CD14-positive monocyte (primary cell): ENCODE measurements at regions not wholly inside any gene's neighbourhood (a gene's known extent, or its start where the extent isn't known, plus 50 kb on each side); places are given as distances from the start of the nearest gene placed in this dataset.

Experiments
- DNase-seq, 3 donors: peaks; one replicate each; pipeline ENCODE4 v3.0.0-alpha.2; 2011 to 2022
- H2AFZ ChIP-seq: 2 replicates; pipeline ENCODE4 v1.6.0; 2012; ENCODE audit warnings: mild to moderate bottlenecking, low read depth, low read length, inconsistent platforms; ENCODE audit not compliant: insufficient read depth, poor library complexity, severe bottlenecking
- H3K27ac ChIP-seq, 2 donors: 1 replicate in 1 of 2; 2 replicates in 1 of 2; pipeline ENCODE4 v1.5.1; 2012 to 2013; ENCODE audit warnings: low read length in 2 of 2, control low read depth in 1 of 2, inconsistent platforms in 1 of 2, low read depth in 1 of 2, mild to moderate bottlenecking in 1 of 2
- H3K27me3 ChIP-seq, 2 donors: one replicate each; pipeline versions ENCODE4 v1.6.0 to v1.6.1; 2011 to 2013; ENCODE audit warnings: low read length in 2 of 2; ENCODE audit not compliant: control insufficient read depth in 2 of 2, insufficient read depth in 2 of 2
- H3K36me3 ChIP-seq, 2 donors: replicated peaks in 1 of 2; 1 replicate in 1 of 2; 2 replicates in 1 of 2; pipeline versions ENCODE4 v1.5.1 to v1.6.1; 2012 to 2013; ENCODE audit warnings: low read length in 2 of 2, control low read depth in 1 of 2, inconsistent platforms in 1 of 2, mild to moderate bottlenecking in 1 of 2; ENCODE audit not compliant: insufficient read depth in 2 of 2, control insufficient read depth in 1 of 2
- H3K4me1 ChIP-seq, 2 donors: 1 replicate in 1 of 2; 2 replicates in 1 of 2; pipeline versions ENCODE4 v1.5.1 to v1.6.1; 2012 to 2013; ENCODE audit warnings: low read length in 2 of 2, control low read depth in 1 of 2, inconsistent platforms in 1 of 2, mild to moderate bottlenecking in 1 of 2, moderate library complexity in 1 of 2; ENCODE audit not compliant: insufficient read depth in 2 of 2, control insufficient read depth in 1 of 2
- H3K4me2 ChIP-seq: replicated peaks from 2 replicates; pipeline ENCODE3; 2012; ENCODE audit warnings: low read length, moderate library complexity, mild to moderate bottlenecking; ENCODE audit not compliant: poor library complexity, severe bottlenecking; ENCODE audit errors: extremely low read depth
- H3K4me3 ChIP-seq, 3 experiments: fragments of 200-600 bp in 1 of 3; sonication (generic) in 1 of 3; replicated peaks in 1 of 3; 1 replicate in 2 of 3; 2 replicates in 1 of 3; pipeline ENCODE4 v1.5.1; 2011 to 2013; ENCODE audit warnings: low read length in 3 of 3, mild to moderate bottlenecking in 3 of 3, control low read depth in 2 of 3, low read depth in 2 of 3, inconsistent platforms in 1 of 3, moderate library complexity in 1 of 3
- H3K79me2 ChIP-seq: 2 replicates; pipeline ENCODE4 v1.6.0; 2012; ENCODE audit warnings: mild to moderate bottlenecking, control low read depth, inconsistent platforms, low read length, moderate library complexity; ENCODE audit not compliant: insufficient read depth
- H3K9ac ChIP-seq: 2 replicates; pipeline ENCODE4 v1.6.0; 2017; ENCODE audit warnings: low read length, mild to moderate bottlenecking; ENCODE audit not compliant: insufficient read depth, poor library complexity, severe bottlenecking
- H3K9me3 ChIP-seq, 2 donors: replicated peaks in 1 of 2; 1 replicate in 1 of 2; 2 replicates in 1 of 2; pipeline versions ENCODE4 v1.5.1 to v1.6.1; 2012 to 2013; ENCODE audit warnings: low read length in 2 of 2, control low read depth in 1 of 2; ENCODE audit not compliant: control insufficient read depth in 1 of 2, insufficient read depth in 1 of 2
- H4K20me1 ChIP-seq: 2 replicates; pipeline ENCODE4 v1.6.0; 2012; ENCODE audit warnings: mild to moderate bottlenecking, low read length, control low read depth, moderate library complexity; ENCODE audit not compliant: insufficient read depth
- H3K27ac Mint-ChIP-seq, 7 donors: one replicate each; pipeline ENCODE4 v1.8.0; 2020; ENCODE audit warnings: mild to moderate bottlenecking in 7 of 7, mixed read lengths in 7 of 7, moderate library complexity in 6 of 7, inconsistent platforms in 2 of 7
- H3K27me3 Mint-ChIP-seq, 3 donors: one replicate each; pipeline ENCODE4 v1.8.0; 2021 to 2022; ENCODE audit warnings: low read depth in 3 of 3, mild to moderate bottlenecking in 3 of 3, mixed read lengths in 3 of 3, moderate library complexity in 3 of 3, inconsistent platforms in 1 of 3
- H3K36me3 Mint-ChIP-seq, 2 donors: one replicate each; pipeline ENCODE4 v1.8.0; 2020; ENCODE audit warnings: mixed read lengths in 2 of 2, inconsistent platforms in 1 of 2, mild to moderate bottlenecking in 1 of 2
- H3K4me1 Mint-ChIP-seq: one replicate; pipeline ENCODE4 v1.8.0; 2020; ENCODE audit warnings: mild to moderate bottlenecking, mixed read lengths
- H3K4me3 Mint-ChIP-seq, 2 donors: one replicate each; pipeline ENCODE4 v1.8.0; 2020; ENCODE audit warnings: mild to moderate bottlenecking in 2 of 2, mixed read lengths in 2 of 2, moderate library complexity in 1 of 2
- H3K9me3 Mint-ChIP-seq, 7 donors: one replicate each; pipeline ENCODE4 v1.8.0; 2020 to 2022; ENCODE audit warnings: mixed read lengths in 7 of 7, mild to moderate bottlenecking in 6 of 7, moderate library complexity in 6 of 7, inconsistent platforms in 2 of 7
- CTCF ChIP-seq: fragments of 200-600 bp; IDR thresholded peaks from one replicate; pipeline ENCODE4 v1.8.0; 2022; ENCODE audit warnings: antibody characterized with exemption, mild to moderate bottlenecking
- WGBS: methylation state at CpG from one replicate; pipeline ENCODE4 v1.1.5; 2013; ENCODE audit warnings: missing lambda C conversion rate; ENCODE audit not compliant: insufficient coverage; 5-methylcytosine and 5-hydroxymethylcytosine counted together
- intact Hi-C, 2 donors: fragments of 100-400 bp; cut with micrococcal nuclease; formaldehyde crosslinking; loops; one replicate each; pipeline versions ENCODE4 v1.15.0 to v1.15.1; 2023

- peaks cover 3 to 11% (median 5%) of the 10 kb centered on the region in 3 donors for H3K27me3 Mint-ChIP-seq
- H3K36me3 ChIP-seq, result no peaks in the 10 kb centered on the region
- intact Hi-C loops, result no loop called here
- DNase-seq, result no peak
- no peak overlapping the region for H3K9ac ChIP-seq
- no peaks in the 10 kb centered on the region for H3K4me1 ChIP-seq
- H3K4me1 Mint-ChIP-seq, result no peaks in the 10 kb centered on the region
- no peaks in the 10 kb centered on the region for H3K9me3 ChIP-seq
- H3K27me3 ChIP-seq, result no peaks in the 10 kb centered on the region
- no peak overlapping the region for H3K27ac Mint-ChIP-seq
- no peak for TF ChIP-seq CTCF
- no peak overlapping the region for H3K27ac ChIP-seq
- no peaks in the 10 kb centered on the region for H4K20me1 ChIP-seq
- H3K36me3 Mint-ChIP-seq, result no peaks in the 10 kb centered on the region
- H2AFZ ChIP-seq, result no peak overlapping the region
- H3K4me2 ChIP-seq, result no peak overlapping the region
- H3K79me2 ChIP-seq, result no peaks in the 10 kb centered on the region
- no peak overlapping the region for H3K4me3 Mint-ChIP-seq
- H3K9me3 Mint-ChIP-seq, result peaks cover 0 to 3% (median 0%) of the 10 kb centered on the region in 7 donors
- H3K4me3 ChIP-seq, result no peak overlapping the region
- WGBS, result 25% methylated on average over 1 of the region's 7 CpGs
Observed at GRCh38 chr20:63122626-63123025, 93.3 kb downstream of the YTHDF1 start.

GRCh38 chr20:63121749-63122405 lies 94.1 kb downstream of the YTHDF1 start:
- Histone ChIP-seq H3K27ac (no peak overlapping the region), H3K4me2 (no peak overlapping the region), H3K4me1 (no peaks in the 10 kb centered on the region), H3K9me3 (no peaks in the 10 kb centered on the region), H3K36me3 (no peaks in the 10 kb centered on the region), H2AFZ (no peak overlapping the region), H4K20me1 (no peaks in the 10 kb centered on the region), H3K4me3 (no peak overlapping the region), H3K79me2 (no peaks in the 10 kb centered on the region), H3K9ac (no peak overlapping the region), H3K27me3 (peaks cover 0 to 2% of the 10 kb centered on the region in 2 donors)
- intact Hi-C loops, result no loop called here
- no peaks in the 10 kb centered on the region for H3K4me1 Mint-ChIP-seq
- no peak overlapping the region for H3K27ac Mint-ChIP-seq
- H3K36me3 Mint-ChIP-seq, result no peaks in the 10 kb centered on the region
- no peak for DNase-seq
- WGBS, result 90% methylated on average over 19 of the region's 23 CpGs
- H3K27me3 Mint-ChIP-seq, result peaks cover 3 to 11% (median 5%) of the 10 kb centered on the region in 3 donors
- H3K4me3 Mint-ChIP-seq, result no peak overlapping the region
- no peak for TF ChIP-seq CTCF
- H3K9me3 Mint-ChIP-seq, result peaks cover 0 to 6% (median 0%) of the 10 kb centered on the region in 7 donors
